ENCODE measurements at regions not wholly inside any gene's neighbourhood (a gene's known extent, or its start where the extent isn't known, plus 50 kb on each side); places are given as distances from the start of the nearest gene placed in this dataset.
"Not testable (repeated sequence)": the region's sequence is repeated elsewhere in the genome, so short reads cannot be mapped to it uniquely, and the experiment has no call there.

DNA sequence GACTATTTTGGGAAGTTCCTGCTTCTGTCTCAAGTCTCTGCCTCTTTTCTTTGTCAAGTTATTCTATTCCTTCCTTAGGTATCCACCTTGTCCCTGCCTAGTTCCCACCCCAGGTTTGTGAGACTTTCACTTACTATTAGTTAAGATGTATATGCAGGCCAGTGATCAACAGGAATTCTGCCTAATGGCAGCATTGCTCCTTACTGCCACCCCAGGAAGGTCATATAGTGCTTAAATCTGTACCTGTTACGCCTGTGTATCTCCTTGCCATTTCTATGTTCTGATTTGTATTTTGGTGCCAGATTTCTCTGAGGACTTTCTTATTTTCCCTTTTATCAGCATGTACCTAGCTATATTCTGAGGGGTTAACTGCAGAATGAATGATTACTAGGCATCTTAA is 746.0 kb upstream of the TMEFF2 start:
- no peak for TF ChIP-seq CTCF (IDR thresholded peaks at IDR 0.05; ENCODE audit: extremely low read depth, insufficient read depth, missing control alignments)
- no peak for DNase-seq (ENCODE audit: low spot score)
- in situ Hi-C loops (cut with MboI; ENCODE audit: low pct_unique_long_range_greater_than_20kb, low sequenced_read_pairs, unreplicated experiment): no loop called here

- in situ Hi-C loops (cut with MboI; ENCODE audit: low pct_unique_long_range_greater_than_20kb, low sequenced_read_pairs, unreplicated experiment): no loop called here
- no peak for DNase-seq (ENCODE audit: low spot score)
Observed at GRCh38 chr2:192932376-192932775, 737.6 kb upstream of the TMEFF2 start.

GRCh38 chr2:192921631-192922030 is 726.9 kb upstream of the TMEFF2 start:
- DNase-seq (ENCODE audit: low spot score); in situ Hi-C loops (cut with MboI; ENCODE audit: low pct_unique_long_range_greater_than_20kb, low sequenced_read_pairs, unreplicated experiment): not testable (repeated sequence)

More at GRCh38 chr2:192932376-192932775, 737.6 kb upstream of the TMEFF2 start:
- TF ChIP-seq CTCF (IDR thresholded peaks at IDR 0.05; ENCODE audit: extremely low read depth, insufficient read depth, missing control alignments): no peak

DNA sequence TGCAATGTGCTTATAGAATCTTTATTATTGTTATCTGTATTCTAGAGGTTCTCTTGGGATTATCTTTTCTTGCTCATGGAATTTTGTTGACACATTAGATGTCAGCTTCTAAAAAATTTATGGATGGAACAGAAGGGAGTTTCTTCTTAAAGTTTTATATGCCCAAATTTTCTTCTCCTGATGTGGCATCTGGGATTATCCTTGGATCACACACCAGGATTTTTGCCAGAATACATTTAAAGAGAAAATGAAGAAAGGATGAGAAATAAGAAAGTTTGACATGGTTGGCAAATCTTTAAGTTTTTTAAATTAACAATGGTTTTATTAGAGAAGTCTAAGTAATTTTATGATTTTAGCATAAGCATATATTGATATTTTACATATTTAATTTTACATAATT is 706.7 kb upstream of the TMEFF2 start:
- in situ Hi-C loops (cut with MboI; ENCODE audit: low pct_unique_long_range_greater_than_20kb, low sequenced_read_pairs, unreplicated experiment): no loop called here
- TF ChIP-seq CTCF (IDR thresholded peaks at IDR 0.05; ENCODE audit: extremely low read depth, insufficient read depth, missing control alignments): no peak
- no peak for DNase-seq (ENCODE audit: low spot score)

- TF ChIP-seq CTCF (IDR thresholded peaks at IDR 0.05; ENCODE audit: extremely low read depth, insufficient read depth, missing control alignments): no peak
- DNase-seq (ENCODE audit: low spot score): no peak
- in situ Hi-C loops (cut with MboI; ENCODE audit: low pct_unique_long_range_greater_than_20kb, low sequenced_read_pairs, unreplicated experiment): no loop called here
Observed at GRCh38 chr2:192899466-192899865, 704.7 kb upstream of the TMEFF2 start.

- DNase-seq (ENCODE audit: low spot score); in situ Hi-C loops (cut with MboI; ENCODE audit: low pct_unique_long_range_greater_than_20kb, low sequenced_read_pairs, unreplicated experiment): not testable (repeated sequence)
Observed at GRCh38 chr2:192893976-192894375, 699.2 kb upstream of the TMEFF2 start.

DNA sequence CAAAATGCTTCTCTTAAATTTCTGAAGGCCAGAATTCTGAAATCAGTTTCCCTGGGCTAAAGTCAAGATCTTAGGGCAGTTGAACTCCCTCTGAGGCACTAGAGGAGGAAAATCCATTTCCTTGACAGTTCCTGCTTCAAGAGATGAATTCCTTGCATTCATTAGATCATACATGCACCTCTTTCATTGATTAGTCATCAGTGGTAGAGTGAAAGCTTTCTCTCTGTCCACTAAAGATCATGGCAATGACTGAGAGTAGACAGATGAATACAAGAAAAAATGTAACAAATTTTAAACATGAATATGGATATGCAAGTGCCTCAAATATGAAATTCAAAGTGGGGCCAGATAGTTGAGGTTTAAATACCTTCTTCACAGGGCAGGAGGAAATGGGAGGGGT is 693.4 kb upstream of the TMEFF2 start:
- no peak for TF ChIP-seq CTCF (IDR thresholded peaks at IDR 0.05; ENCODE audit: extremely low read depth, insufficient read depth, missing control alignments)
- DNase-seq (ENCODE audit: low spot score): no peak
- in situ Hi-C loops (cut with MboI; ENCODE audit: low pct_unique_long_range_greater_than_20kb, low sequenced_read_pairs, unreplicated experiment): no loop called here

- no peak for TF ChIP-seq CTCF (IDR thresholded peaks at IDR 0.05; ENCODE audit: extremely low read depth, insufficient read depth, missing control alignments)
- in situ Hi-C loops (cut with MboI; ENCODE audit: low pct_unique_long_range_greater_than_20kb, low sequenced_read_pairs, unreplicated experiment): no loop called here
- DNase-seq (ENCODE audit: low spot score): no peak
Observed at GRCh38 chr2:192887337-192887736, 692.6 kb upstream of the TMEFF2 start.
